OCI-M2 (cell line): ENCODE measurements at regions not wholly inside any gene's neighbourhood (a gene's known extent, or its start where the extent isn't known, plus 50 kb on each side); places are given as distances from the start of the nearest gene placed in this dataset.
"Not testable (repeated sequence)": the region's sequence is repeated elsewhere in the genome, so short reads cannot be mapped to it uniquely, and the experiment has no call there.

Source experiments
- DNase-seq: peaks from one replicate; lab custom pipeline; 2025; ENCODE audit not compliant: unreplicated experiment; lab: John Stamatoyannopoulos, UW

DNA sequence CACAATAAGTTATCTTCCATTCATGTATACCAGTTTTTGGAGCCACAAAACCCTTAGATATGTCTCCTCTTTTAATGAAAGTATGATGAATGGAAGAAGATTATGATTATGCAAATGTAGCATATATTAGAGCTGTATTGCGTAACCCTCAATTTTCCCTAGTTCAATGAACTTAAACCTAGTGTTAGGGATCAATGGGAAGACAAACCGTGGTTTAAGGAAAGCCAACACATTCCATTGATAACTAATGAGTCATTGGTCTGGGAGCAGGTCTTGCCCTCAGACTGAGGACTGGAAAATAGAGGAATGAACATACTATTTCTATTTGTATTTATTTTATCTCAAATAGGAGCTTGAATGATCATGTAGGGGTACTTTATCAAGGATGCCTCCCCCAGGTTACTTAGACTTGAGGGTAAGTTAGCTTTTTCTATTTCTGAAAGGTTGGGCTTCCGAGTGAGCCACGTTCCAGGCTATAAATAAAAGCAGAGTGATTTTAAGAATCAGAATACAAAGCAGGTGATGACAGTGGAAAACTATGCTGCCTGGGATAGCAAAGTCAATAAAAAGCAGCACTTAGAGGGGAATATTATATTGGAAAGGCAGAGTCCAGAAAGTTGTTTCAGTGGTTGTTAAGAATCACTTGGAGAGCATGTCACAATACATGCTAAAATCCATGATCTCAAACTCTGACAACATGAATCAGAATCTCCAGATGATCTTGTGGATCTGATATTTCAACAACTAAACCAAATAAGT, 356.0 kb downstream of the ADAM29 start:
- DNase-seq, result no peak

DNA sequence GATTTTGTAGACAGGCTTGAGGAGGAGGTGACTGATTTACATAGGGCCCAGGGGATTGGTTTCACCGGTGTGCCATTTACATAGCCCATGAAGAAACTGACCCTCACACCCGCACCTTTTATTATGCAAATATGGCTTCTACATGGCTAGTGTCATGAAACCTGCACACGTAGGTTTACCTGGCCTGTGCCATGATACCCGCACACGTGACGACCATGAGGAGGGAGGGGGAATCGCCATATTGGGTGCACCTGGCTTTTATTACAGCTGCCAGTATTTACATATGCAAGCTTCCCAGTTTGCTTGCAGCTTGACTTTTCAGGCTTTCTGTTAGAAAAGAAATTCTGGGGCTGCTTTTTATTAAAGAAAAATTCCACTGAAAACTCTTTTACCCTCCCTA, 359.7 kb downstream of the ADAM29 start:
- DNase-seq, result no peak

DNA sequence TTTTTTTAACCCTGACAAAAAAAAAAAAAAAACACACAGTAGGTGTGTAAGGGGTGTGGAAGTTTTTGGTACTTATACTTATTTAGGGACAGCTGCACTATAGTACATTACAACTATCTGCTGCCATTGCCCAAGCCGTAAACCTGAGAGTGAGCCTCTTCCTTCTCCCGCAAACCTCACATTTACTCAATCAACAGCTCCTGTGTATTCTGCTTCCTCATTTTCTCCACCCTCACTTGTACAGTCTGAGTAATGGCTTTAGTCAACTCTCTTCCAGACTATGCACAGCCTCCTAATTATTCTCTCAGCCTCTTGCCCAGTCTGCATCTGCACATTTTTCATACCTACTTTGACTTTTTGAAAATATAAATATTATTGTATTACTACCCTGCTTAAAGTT, 362.0 kb downstream of the ADAM29 start:
- DNase-seq, result no peak

GRCh38 chr4:175281894-175282293, 363.7 kb downstream of the ADAM29 start:
- DNase-seq, result no peak

- DNase-seq, result no peak
Observed at GRCh38 chr4:175282407-175282806, 364.2 kb downstream of the ADAM29 start.

DNA sequence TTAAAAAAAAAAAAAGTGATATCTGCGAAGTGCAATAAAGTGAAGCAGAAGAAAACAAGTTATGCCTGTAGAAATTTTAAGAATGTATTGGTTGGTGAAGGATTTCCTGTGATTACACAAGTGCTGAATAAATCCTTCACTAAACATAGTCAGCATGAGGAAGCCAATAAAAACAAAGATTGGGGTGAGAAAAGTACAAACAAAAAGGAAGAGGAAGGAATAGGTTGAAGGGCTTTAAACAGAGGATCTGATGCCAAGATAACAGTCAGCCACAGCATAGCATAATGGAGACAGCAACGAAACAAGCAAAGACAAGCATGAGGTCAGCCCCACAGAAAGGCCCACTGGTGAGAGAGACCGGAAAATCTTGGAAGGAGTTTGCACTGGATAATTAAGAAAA, 372.2 kb downstream of the ADAM29 start:
- DNase-seq, result no peak

GRCh38 chr4:175297965-175298565, 379.9 kb downstream of the ADAM29 start:
- DNase-seq, result no peak

DNA sequence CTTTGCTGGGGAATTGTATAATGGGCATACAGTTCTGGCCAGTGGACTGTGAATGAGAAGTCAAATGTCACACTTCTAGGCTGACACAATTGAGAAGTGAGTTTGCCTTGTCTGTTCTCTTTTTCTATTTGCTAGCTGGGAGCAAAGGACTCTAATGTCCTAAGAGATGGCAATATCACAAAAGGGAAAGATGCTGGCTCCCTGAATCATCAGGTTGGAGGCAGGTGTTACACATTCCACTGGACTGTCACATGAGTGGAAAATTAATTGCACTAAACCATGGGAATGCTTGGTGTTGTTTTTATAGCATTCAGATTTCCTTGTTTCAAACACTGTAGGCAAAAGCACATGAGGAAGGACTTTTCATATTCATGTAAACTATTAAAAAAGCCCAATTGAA, 388.3 kb downstream of the ADAM29 start:
- DNase-seq, result no peak

GRCh38 chr4:175307326-175307725, 389.2 kb downstream of the ADAM29 start:
- no peak for DNase-seq

- no peak for DNase-seq
Observed at GRCh38 chr4:175308236-175308635, 390.1 kb downstream of the ADAM29 start.

DNA sequence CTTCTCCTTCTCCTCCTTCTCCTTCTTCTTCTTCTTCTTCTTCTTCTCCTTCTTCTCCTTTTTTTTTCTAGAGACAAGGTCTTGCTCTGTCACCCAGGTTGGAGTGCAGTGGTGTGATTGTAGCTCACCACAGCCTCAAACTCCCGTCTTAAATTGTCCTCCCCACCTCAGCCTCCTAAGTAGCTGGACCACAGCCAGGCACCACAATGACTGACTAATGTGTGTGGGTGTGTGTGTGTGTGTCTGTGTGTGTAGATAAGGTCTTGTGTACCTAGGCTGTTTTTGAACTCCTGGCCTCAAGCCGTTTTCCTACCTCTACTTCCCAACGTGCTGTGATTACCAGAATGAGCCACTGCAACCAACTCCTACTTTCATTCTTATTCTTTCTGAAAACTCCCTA, 390.9 kb downstream of the ADAM29 start:
- DNase-seq, result no peak

DNA sequence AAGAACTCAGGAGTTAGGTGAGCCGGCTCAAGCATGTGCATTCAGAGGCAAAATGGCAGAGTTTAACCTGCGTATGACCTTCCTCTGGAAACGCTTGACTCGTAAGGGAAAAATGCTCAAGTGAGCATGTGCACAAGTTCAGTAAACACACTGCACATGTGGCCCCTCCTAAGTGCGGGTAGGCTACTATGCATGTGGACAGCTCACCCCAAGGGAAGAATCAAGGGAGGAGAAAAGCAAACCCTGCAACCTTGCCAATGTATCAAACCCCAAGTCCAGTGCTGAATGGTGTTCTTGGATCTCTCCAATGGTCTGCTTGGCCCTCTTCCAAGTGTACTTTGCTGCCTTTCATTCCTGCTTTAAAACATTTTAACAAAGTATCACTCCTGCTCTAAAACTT, 407.1 kb downstream of the ADAM29 start:
- no peak for DNase-seq

- no peak for DNase-seq
Observed at GRCh38 chr4:175326796-175327195, 408.6 kb downstream of the ADAM29 start.

GRCh38 chr4:175330236-175330635, 412.1 kb downstream of the ADAM29 start:
- DNase-seq, result no peak

- no peak for DNase-seq
Observed at GRCh38 chr4:175330652-175331051, 412.5 kb downstream of the ADAM29 start.

DNA sequence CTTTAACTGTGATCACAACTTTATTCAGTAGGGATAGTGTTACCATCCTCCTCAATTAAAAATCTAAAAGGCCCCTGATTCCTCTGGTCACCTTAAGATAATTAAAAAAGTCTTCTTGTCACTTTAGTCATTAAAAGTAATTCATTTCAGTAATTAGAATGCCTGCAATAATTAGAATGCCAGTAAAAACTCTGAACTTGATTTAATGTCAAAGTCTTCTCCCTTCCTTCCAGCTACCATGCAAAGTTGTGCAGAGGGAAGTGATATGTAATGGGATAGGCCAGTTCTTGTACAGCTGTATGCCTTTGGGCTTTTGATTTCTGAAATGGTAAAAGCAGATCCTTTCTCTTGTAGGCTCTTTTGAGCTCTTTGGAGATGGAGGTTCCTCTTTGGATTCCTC, 417.2 kb downstream of the ADAM29 start:
- DNase-seq, result no peak

DNA sequence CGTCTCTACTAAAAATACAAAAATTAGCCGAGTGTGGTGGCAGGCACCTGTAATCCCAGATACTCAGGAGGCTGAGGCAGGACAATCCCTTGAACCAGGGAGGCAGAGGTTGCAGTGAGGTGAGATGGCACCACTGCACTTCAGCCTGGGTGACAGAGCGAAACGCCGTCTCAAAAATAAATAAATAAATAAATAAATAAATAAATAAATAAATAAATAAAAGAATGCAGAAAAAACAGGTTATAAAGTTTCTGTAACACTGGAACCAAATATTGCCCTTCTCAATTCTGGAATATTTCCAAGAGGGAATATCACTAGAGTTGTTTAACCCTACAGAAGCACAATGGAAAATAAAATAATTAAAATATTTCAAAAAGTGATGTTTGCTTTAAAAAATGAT, 418.4 kb downstream of the ADAM29 start:
- not testable (repeated sequence) for DNase-seq

GRCh38 chr4:175339100-175339707, 421.0 kb downstream of the ADAM29 start:
- no peak for DNase-seq

GRCh38 chr4:175341203-175341755, 423.1 kb downstream of the ADAM29 start:
- DNase-seq, result no peak

- DNase-seq, result no peak
Observed at GRCh38 chr4:175346376-175346775, 428.2 kb downstream of the ADAM29 start.

DNA sequence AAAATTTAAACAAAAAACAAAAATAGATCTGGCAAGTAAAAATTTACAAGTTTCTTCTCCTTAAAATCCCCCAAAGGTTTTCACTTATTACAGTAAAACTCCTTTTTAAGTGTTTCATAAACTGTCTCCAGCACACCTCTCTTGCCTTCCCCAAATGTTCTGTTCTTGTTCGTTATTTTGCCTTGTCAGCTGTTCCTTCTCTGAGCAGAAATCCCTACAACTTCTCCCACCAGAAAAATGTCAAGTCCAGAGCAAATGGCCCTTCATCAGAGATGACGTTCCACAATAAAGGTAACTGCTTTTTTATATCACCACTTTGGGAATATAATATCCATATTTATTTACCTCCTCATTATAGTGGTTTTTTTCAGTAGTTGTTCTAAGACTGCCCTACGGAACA, 432.1 kb downstream of the ADAM29 start:
- DNase-seq, result no peak

DNA sequence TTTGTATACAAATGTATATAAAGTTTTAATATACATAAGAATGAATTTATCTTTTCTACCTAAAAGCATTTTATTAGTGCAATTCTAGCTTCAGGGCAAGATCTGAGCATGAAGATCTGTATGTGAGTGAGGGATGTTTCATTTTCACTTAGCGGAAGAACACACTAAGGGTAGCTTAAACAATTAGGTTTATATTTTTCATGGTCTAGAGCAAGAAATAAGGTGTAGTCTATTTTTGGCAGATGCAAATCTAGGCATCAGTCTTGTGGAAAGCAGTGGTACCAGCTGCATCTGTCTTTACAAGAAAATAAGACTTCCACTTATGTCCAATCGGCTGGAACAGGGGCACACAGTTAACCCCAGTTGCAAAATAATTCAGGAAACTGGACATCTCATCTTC, 433.3 kb downstream of the ADAM29 start:
- DNase-seq, result no peak
